B cell (primary cell): ENCODE measurements at regions not wholly inside any gene's neighbourhood (a gene's known extent, or its start where the extent isn't known, plus 50 kb on each side); places are given as distances from the start of the nearest gene placed in this dataset.

Experiments used
- ATAC-seq: fragments of 200-7000 bp; cut with Tn5 transposase; one replicate; pipeline ENCODE4 v1.10.0; 2021; ENCODE audit warnings: low read depth, mild to moderate bottlenecking, moderate number of reproducible peaks, moderate library complexity
- CTCF ChIA-PET: fragments of 350-600 bp; sonication (Branson Sonifier 250); formaldehyde crosslinking; loops from one replicate; lab custom pipeline; 2021; ENCODE audit warnings: antibody characterized with exemption, inconsistent platforms; lab: Charles Lee
- POLR2A ChIA-PET: fragments of 350-600 bp; sonication (Branson Sonifier 250); formaldehyde crosslinking; loops from one replicate; lab custom pipeline; 2021; ENCODE audit warnings: antibody characterized with exemption; lab: Charles Lee
- DNase-seq: peaks from one replicate; pipeline ENCODE4 v3.0.0; 2013
- H2AFZ ChIP-seq: 2 replicates; pipeline ENCODE4 v1.6.1; 2012; ENCODE audit warnings: mild to moderate bottlenecking, low read depth, low read length; ENCODE audit not compliant: insufficient read depth, poor library complexity, severe bottlenecking
- H3K27ac ChIP-seq, 2 donors: 1 replicate in 1 of 2; 2 replicates in 1 of 2; pipeline ENCODE4 v1.5.1; 2012 to 2013; ENCODE audit warnings: low read length in 2 of 2, mild to moderate bottlenecking in 2 of 2, moderate library complexity in 1 of 2
- H3K27me3 ChIP-seq, 4 experiments: fragments of 200-600 bp in 1 of 4; sonication (generic) in 1 of 4; replicated peaks in 1 of 4; 1 replicate in 2 of 4; 2 replicates in 2 of 4; pipeline versions ENCODE4 v1.6.1 to v1.7.0; 2013 to 2016; ENCODE audit warnings: low read length in 3 of 4, mild to moderate bottlenecking in 2 of 4, mixed read lengths in 1 of 4, moderate library complexity in 1 of 4; ENCODE audit not compliant: insufficient read depth in 4 of 4, control insufficient read depth in 3 of 4; ENCODE audit errors: control extremely low read depth in 1 of 4
- H3K36me3 ChIP-seq, 2 experiments: replicated peaks in 1 of 2; 1 replicate in 1 of 2; 2 replicates in 1 of 2; pipeline versions ENCODE4 v1.6.1 to v1.7.1; 2013; ENCODE audit warnings: low read length in 1 of 2; ENCODE audit not compliant: insufficient read depth in 2 of 2, control insufficient read depth in 1 of 2; ENCODE audit errors: control extremely low read depth in 1 of 2, extremely low read depth in 1 of 2
- H3K4me1 ChIP-seq, 2 donors: fragments of 200-600 bp in 1 of 2; sonication (generic) in 1 of 2; 1 replicate in 1 of 2; 2 replicates in 1 of 2; pipeline versions ENCODE4 v1.5.1 to v1.6.1; 2013 to 2017; ENCODE audit warnings: low read length in 2 of 2; ENCODE audit not compliant: control insufficient read depth in 2 of 2, insufficient read depth in 2 of 2
- H3K4me2 ChIP-seq: replicated peaks from 2 replicates; pipeline ENCODE3; 2012; ENCODE audit warnings: mild to moderate bottlenecking, low read depth, low read length; ENCODE audit not compliant: poor library complexity, severe bottlenecking
- H3K4me3 ChIP-seq, 5 experiments: fragments of 200-600 bp in 1 of 5; sonication (generic) in 1 of 5; 1 replicate in 3 of 5; 2 replicates in 2 of 5; pipeline versions ENCODE4 v1.5.1 to v1.7.0; 2011 to 2016; ENCODE audit warnings: low read length in 4 of 5, mild to moderate bottlenecking in 4 of 5, low read depth in 2 of 5, control low read depth in 1 of 5, moderate library complexity in 1 of 5; ENCODE audit not compliant: insufficient read depth in 1 of 5; ENCODE audit errors: control extremely low read depth in 1 of 5, extremely low read depth in 1 of 5
- H3K79me2 ChIP-seq: fragments of 200-600 bp; sonication (generic); one replicate; pipeline ENCODE4 v1.6.0; 2016; ENCODE audit warnings: low read length; ENCODE audit not compliant: control insufficient read depth, insufficient read depth
- H3K9ac ChIP-seq: fragments of 200-600 bp; sonication (generic); 2 replicates; pipeline ENCODE4 v1.6.1; 2017; ENCODE audit warnings: mild to moderate bottlenecking, low read length, moderate library complexity
- H3K9me3 ChIP-seq, 3 donors: one replicate each; pipeline versions ENCODE4 v1.6.1 to v1.7.1; 2013; ENCODE audit warnings: low read length in 2 of 3; ENCODE audit not compliant: control insufficient read depth in 2 of 3, insufficient read depth in 1 of 3; ENCODE audit errors: control extremely low read depth in 1 of 3
- H4K20me1 ChIP-seq: 2 replicates; pipeline ENCODE4 v1.6.0; 2012; ENCODE audit warnings: mild to moderate bottlenecking, low read length; ENCODE audit not compliant: insufficient read depth, control insufficient read depth, poor library complexity, severe bottlenecking
- H3K27ac Mint-ChIP-seq: one replicate; pipeline ENCODE4 v1.8.0; 2021; ENCODE audit warnings: mixed read lengths
- H3K27me3 Mint-ChIP-seq: one replicate; pipeline ENCODE4 v1.8.0; 2021; ENCODE audit warnings: mixed read lengths
- H3K4me1 Mint-ChIP-seq: one replicate; pipeline ENCODE4 v1.8.0; 2021; ENCODE audit warnings: mixed read lengths
- H3K4me3 Mint-ChIP-seq: one replicate; pipeline ENCODE4 v1.8.0; 2021; ENCODE audit warnings: mixed read lengths
- H3K9me3 Mint-ChIP-seq: one replicate; pipeline ENCODE4 v1.8.0; 2022; ENCODE audit warnings: mixed read lengths; ENCODE audit not compliant: insufficient read depth
- CTCF ChIP-seq: fragments of 200-600 bp; IDR thresholded peaks from one replicate; pipeline ENCODE4 v1.8.0; 2022; ENCODE audit warnings: antibody characterized with exemption, mild to moderate bottlenecking
- EZH2 ChIP-seq: IDR thresholded peaks from 2 replicates; pipeline ENCODE4 v1.6.1; 2012; ENCODE audit warnings: borderline replicate concordance, low read depth, mild to moderate bottlenecking, moderate library complexity, low read length; ENCODE audit not compliant: insufficient read depth, poor library complexity, severe bottlenecking
- WGBS: methylation state at CpG from one replicate; pipeline ENCODE4 v1.1.5; 2013; ENCODE audit warnings: missing lambda C conversion rate; ENCODE audit not compliant: insufficient coverage; 5-methylcytosine and 5-hydroxymethylcytosine counted together
- intact Hi-C: fragments of 100-400 bp; cut with micrococcal nuclease; formaldehyde crosslinking; loops from one replicate; pipeline ENCODE4 v1.10.0; 2022

GRCh38 chr1:38125016-38125415 is 78.4 kb upstream of the POU3F1 start:
- no peak overlapping the region for H3K4me2 ChIP-seq
- no peaks in the 10 kb centered on the region for H3K4me1 Mint-ChIP-seq
- H3K9me3 Mint-ChIP-seq = no peaks in the 10 kb centered on the region
- 97% methylated on average over 3 of the region's 5 CpGs for WGBS
- ChIA-PET POLR2A (no interaction called here), CTCF (no interaction called here)
- no peak overlapping the region for H3K27ac Mint-ChIP-seq
- intact Hi-C loops = no loop called here
- H3K4me3 Mint-ChIP-seq = no peak overlapping the region
- H3K36me3 ChIP-seq = no peaks in the 10 kb centered on the region
- DNase-seq (no peak), ATAC-seq (no peak)
- H3K4me3 ChIP-seq = no peak overlapping the region
- H3K27me3 Mint-ChIP-seq = peaks cover 3% of the 10 kb centered on the region
- no peak overlapping the region for H2AFZ ChIP-seq
- H3K9me3 ChIP-seq = no peaks in the 10 kb centered on the region
- peaks cover 0 to 2% (median 0%) of the 10 kb centered on the region in 4 experiments for H3K27me3 ChIP-seq
- no peak overlapping the region for H3K27ac ChIP-seq
- H4K20me1 ChIP-seq = no peaks in the 10 kb centered on the region
- no peaks in the 10 kb centered on the region for H3K79me2 ChIP-seq
- TF ChIP-seq CTCF (no peak), EZH2 (no peak)
- no peak overlapping the region for H3K9ac ChIP-seq
- H3K4me1 ChIP-seq = no peaks in the 10 kb centered on the region

- H3K4me1 ChIP-seq = no peaks in the 10 kb centered on the region
- H3K9me3 ChIP-seq = no peaks in the 10 kb centered on the region
- Mint-ChIP-seq H3K4me3 (no peak overlapping the region), H3K9me3 (no peaks in the 10 kb centered on the region), H3K27me3 (no peaks in the 10 kb centered on the region), H3K4me1 (no peaks in the 10 kb centered on the region), H3K27ac (no peak overlapping the region)
- WGBS = 88% methylated on average over 15 of the region's 19 CpGs
- H3K27me3 ChIP-seq = no peaks in the 10 kb centered on the region
- ChIA-PET POLR2A (no interaction called here), CTCF (no interaction called here)
- intact Hi-C loops = no loop called here
- H3K36me3 ChIP-seq = no peaks in the 10 kb centered on the region
- no peak for TF ChIP-seq CTCF
- no peak for TF ChIP-seq EZH2
- H3K4me3 ChIP-seq = no peak overlapping the region
- no peak overlapping the region for H2AFZ ChIP-seq
- ATAC-seq (no peak), DNase-seq (no peak)
- no peak overlapping the region for H3K4me2 ChIP-seq
- H3K9ac ChIP-seq = no peak overlapping the region
- no peak overlapping the region for H3K27ac ChIP-seq
- H4K20me1 ChIP-seq = no peaks in the 10 kb centered on the region
- no peaks in the 10 kb centered on the region for H3K79me2 ChIP-seq
Measured at GRCh38 chr1:38123356-38124135, 77.0 kb upstream of the POU3F1 start.
